Adipocyte (in vitro differentiated cells): ENCODE measurements at regions not wholly inside any gene's neighbourhood (a gene's known extent, or its start where the extent isn't known, plus 50 kb on each side); places are given as distances from the start of the nearest gene placed in this dataset.
A peak's percentile ranks its signal among the peaks of the same experiment; 100 is the strongest.
"Not testable (repeated sequence)": the region's sequence is repeated elsewhere in the genome, so short reads cannot be mapped to it uniquely, and the experiment has no call there.

ENCODE experiments used
- DNase-seq: peaks from one replicate; pipeline ENCODE4 v3.0.0-alpha.2; 2015; ENCODE audit warnings: low read depth
- H3K27me3 ChIP-seq: replicated peaks from 2 replicates; pipeline ENCODE4 v1.7.0; 2013; ENCODE audit warnings: mild to moderate bottlenecking, low read length, moderate library complexity; ENCODE audit not compliant: control insufficient read depth, insufficient read depth
- H3K36me3 ChIP-seq: 2 replicates; pipeline ENCODE4 v1.7.0; 2013; ENCODE audit warnings: low read length, mild to moderate bottlenecking, moderate library complexity; ENCODE audit not compliant: control insufficient read depth, insufficient read depth, severe bottlenecking
- H3K4me1 ChIP-seq: 2 replicates; pipeline ENCODE4 v1.7.0; 2013; ENCODE audit warnings: mild to moderate bottlenecking, low read length, moderate library complexity; ENCODE audit not compliant: control insufficient read depth, insufficient read depth
- H3K4me3 ChIP-seq: 2 replicates; pipeline ENCODE4 v1.7.0; 2013; ENCODE audit warnings: mild to moderate bottlenecking, low read length, moderate library complexity
- H3K9ac ChIP-seq: 2 replicates; pipeline ENCODE4 v1.7.0; 2013; ENCODE audit warnings: mild to moderate bottlenecking, low read length, moderate library complexity
- H3K9me3 ChIP-seq: 2 replicates; pipeline ENCODE4 v1.7.0; 2013; ENCODE audit warnings: mild to moderate bottlenecking, low read length, moderate library complexity; ENCODE audit not compliant: control insufficient read depth

DNA sequence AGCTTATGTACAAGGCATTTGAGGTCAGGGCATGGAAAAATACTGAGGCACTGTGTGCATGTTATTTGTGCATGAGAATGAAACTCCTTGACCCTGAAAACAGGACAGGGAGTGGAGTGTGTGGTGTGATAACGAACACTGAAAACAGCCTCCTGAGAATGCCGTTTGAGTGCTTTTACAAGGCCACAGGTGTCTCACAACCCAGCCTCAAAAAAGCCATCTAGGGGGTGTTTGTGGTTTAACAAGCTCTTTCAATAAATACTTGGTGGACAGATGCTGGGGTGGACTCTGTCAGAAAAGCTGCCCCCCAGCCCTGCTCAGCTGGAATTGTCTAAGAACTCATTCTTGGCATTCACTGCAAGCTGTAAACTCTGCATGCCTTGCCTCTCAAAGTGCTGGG is 94.0 kb upstream of the SLC25A48 start:
- peaks cover 14% of the 10 kb centered on the region for H3K9me3 ChIP-seq
- H3K9ac ChIP-seq = no peak overlapping the region
- H3K27me3 ChIP-seq = peaks cover 34% of the 10 kb centered on the region
- DNase-seq = no peak
- H3K4me1 ChIP-seq = peaks cover 10% of the 10 kb centered on the region
- H3K36me3 ChIP-seq = no peaks in the 10 kb centered on the region
- no peak overlapping the region for H3K4me3 ChIP-seq

DNA sequence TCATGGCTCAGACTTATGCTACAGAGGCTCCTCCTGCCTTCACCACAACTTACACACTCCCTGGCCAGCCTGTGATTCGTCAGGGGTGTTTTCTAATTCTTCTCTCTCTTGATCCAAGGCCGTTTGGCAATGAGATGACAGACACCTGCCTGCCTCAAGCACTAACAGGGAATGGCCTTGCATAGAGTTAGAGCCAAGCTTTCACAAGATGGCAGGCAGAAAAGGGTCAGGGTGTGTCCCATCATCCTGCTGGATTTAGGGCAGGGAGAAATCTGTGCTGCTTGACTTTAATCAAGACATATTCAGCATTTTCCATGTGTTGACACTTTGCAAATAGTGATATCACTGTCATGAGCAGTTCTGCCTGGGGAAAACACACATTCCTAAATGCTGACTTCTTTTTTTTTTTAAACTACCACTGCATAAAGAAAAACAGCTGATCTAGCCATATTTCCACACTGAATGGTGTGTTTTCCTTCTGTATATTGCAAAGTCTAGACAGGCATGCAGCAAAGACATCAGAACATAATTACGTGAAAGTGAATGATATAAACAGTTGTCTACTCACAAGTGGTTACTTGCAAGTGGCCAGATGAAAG is 95.0 kb upstream of the SLC25A48 start:
- no peak overlapping the region for H3K4me3 ChIP-seq
- DNase-seq = peak; percentile 21

DNA sequence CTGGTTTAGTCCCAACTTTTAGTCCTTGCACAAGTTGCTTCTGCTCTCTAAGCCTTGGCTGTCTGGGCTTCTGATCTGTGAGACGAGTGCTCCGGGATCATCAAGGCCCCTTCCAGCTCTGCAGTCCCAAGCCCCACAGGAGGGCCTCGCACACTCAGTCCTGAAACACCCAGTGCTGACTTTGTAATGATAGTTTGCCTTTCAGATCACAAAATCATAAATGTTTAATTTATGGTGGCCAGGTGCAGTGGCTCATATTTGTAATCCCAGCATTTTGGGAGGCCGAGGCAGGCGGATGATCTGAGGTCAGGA is 95.9 kb upstream of the SLC25A48 start:
- H3K36me3 ChIP-seq = no peaks in the 10 kb centered on the region
- H3K9me3 ChIP-seq = no peaks in the 10 kb centered on the region
- peaks cover 35% of the 10 kb centered on the region for H3K27me3 ChIP-seq
- no peak overlapping the region for H3K9ac ChIP-seq
- no peak for DNase-seq
- peaks cover 10% of the 10 kb centered on the region for H3K4me1 ChIP-seq
- no peak overlapping the region for H3K4me3 ChIP-seq

More for the DNA sequence above, 95.0 kb upstream of the SLC25A48 start:
- peaks cover 5% of the 10 kb centered on the region for H3K9me3 ChIP-seq
- H3K4me1 ChIP-seq = peaks cover 10% of the 10 kb centered on the region
- no peaks in the 10 kb centered on the region for H3K36me3 ChIP-seq
- peaks cover 35% of the 10 kb centered on the region for H3K27me3 ChIP-seq
- H3K9ac ChIP-seq = no peak overlapping the region

DNA sequence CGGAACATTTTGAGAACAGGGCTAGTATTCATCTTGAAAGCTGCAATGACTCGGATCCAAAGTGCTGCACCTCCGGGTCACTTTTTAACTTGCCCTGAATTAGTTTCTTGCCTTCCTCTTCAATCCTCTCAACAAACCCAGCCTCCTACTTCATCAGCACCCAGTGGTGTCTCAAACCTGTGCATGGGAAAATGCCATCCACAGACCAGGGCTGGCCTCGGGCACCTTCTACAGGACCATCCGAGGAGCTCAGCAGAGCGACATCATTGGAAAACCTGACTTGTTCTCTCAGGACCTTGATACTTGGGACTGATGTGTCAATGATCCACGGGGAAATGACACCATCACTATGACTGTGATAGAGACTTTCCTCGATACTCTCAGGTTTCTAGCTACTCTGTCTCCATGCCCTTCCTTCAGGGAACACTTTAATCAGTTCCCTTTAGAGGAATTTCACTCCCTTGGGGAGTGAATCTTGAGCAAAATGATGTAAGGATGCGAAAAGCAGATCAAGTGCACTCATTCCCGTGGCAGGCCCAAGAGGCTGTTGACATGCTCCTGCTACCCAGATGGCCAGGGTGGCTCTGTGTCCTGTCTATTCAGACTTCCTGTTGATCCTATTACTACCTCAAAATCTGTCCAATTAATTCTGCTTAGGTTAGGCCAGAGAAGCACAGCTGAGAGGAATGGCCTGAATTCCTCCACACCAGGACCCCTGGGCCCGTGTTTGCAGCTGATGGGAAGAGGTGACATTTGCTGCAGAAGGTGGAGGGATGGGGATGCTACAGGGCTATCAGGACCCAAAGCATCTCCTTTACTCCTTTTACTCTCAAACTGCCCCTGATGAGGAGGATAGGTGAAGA is 96.5 kb upstream of the SLC25A48 start:
- peaks cover 10% of the 10 kb centered on the region for H3K4me1 ChIP-seq
- no peak for DNase-seq
- no peaks in the 10 kb centered on the region for H3K36me3 ChIP-seq
- H3K9me3 ChIP-seq = no peaks in the 10 kb centered on the region
- H3K9ac ChIP-seq = no peak overlapping the region
- H3K27me3 ChIP-seq = peaks cover 35% of the 10 kb centered on the region
- no peak overlapping the region for H3K4me3 ChIP-seq

DNA sequence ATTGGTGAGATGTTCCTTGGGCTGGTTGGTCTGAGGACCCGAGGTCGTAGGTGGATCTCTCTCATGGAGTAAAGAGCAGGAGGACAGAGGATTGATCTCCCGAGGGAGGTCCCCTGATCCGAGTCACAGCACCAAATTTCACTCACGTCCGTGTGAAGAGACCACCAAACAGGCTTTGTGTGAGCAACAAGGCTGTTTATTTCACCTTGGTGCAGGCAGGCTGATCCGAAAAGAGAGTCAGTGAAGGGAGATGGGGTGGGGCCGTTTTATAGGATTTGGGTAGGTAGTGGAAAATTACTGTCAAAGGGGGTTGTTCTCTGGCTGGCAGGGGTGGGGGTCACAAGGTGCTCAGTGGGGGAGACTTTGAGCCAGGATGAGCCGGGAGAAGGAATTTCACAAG is 97.5 kb upstream of the SLC25A48 start:
- H3K36me3 ChIP-seq, H3K4me3 ChIP-seq, DNase-seq, H3K4me1 ChIP-seq, H3K9ac ChIP-seq, H3K9me3 ChIP-seq: not testable (repeated sequence)
- H3K27me3 ChIP-seq = peaks cover 35% of the 10 kb centered on the region

DNA sequence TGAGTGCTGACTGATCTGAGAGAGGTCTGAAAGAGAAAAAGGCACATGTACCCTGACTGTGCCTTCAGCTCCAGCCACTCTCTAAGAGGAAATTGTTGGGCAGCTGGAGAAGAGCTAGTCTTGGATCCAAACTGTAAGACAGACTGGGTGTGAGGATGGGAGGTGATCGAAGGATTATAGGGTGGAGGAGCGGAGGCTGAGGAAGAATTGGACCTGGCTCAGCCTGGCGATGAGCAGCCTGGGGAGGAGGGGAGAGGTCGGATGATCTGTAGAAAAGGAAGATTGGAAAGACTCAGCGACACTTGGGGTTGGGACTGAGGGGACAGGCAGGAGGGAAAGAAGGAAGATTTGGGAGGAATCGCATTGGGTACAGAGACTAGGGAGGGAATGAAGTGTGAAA is 98.6 kb upstream of the SLC25A48 start:
- no peaks in the 10 kb centered on the region for H3K36me3 ChIP-seq
- H3K27me3 ChIP-seq = peaks cover 28% of the 10 kb centered on the region
- peaks cover 10% of the 10 kb centered on the region for H3K4me1 ChIP-seq
- no peak overlapping the region for H3K9ac ChIP-seq
- no peak overlapping the region for H3K4me3 ChIP-seq
- no peaks in the 10 kb centered on the region for H3K9me3 ChIP-seq
- DNase-seq = no peak

DNA sequence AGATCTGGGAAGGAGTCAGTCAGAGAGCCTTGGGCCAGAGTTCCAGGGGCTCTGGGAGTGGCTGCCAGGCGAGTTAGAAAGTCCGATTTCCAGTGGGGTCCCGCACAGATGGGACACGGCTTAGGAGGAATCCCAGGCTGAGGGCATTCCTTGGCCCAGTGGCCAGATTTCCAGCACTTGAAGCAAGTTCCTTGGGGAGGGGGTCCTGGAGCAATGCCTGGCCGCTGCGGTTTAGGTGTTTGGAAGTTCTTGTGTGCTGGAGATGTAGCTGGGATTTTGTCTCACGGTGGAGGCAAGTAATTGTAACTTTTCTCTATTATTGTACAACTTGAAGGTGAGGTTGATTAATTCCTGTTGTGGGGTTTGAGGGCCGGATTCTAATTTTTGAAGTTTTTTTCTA is 99.5 kb upstream of the SLC25A48 start:
- not testable (repeated sequence) for H3K9me3 ChIP-seq, H3K4me3 ChIP-seq, DNase-seq

DNA sequence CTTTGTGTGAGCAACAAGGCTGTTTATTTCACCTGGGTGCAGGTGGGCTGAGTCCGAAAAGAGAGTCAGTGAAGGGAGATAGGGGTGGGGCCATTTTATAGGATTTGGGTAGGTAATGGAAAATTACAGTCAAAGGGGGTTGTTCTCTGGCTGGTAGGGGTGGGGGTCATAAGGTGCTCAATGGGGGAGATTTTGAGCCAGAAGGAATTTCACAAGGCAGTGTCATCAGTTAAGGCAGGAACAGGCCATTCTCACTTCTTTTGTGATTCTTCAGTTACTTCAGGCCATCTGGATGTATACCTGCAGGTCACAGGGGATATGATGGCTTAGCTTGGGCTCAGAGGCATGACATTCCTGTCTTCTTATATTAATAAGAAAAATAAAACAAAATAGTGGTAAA is 103.4 kb upstream of the SLC25A48 start:
- not testable (repeated sequence) for H3K4me3 ChIP-seq, DNase-seq, H3K27me3 ChIP-seq, H3K9ac ChIP-seq, H3K9me3 ChIP-seq, H3K36me3 ChIP-seq
- H3K4me1 ChIP-seq = peaks cover 12% of the 10 kb centered on the region

More for the DNA sequence above, 99.5 kb upstream of the SLC25A48 start:
- H3K36me3 ChIP-seq, H3K4me1 ChIP-seq, H3K9ac ChIP-seq: not testable (repeated sequence)
- H3K27me3 ChIP-seq = peaks cover 26% of the 10 kb centered on the region

DNA sequence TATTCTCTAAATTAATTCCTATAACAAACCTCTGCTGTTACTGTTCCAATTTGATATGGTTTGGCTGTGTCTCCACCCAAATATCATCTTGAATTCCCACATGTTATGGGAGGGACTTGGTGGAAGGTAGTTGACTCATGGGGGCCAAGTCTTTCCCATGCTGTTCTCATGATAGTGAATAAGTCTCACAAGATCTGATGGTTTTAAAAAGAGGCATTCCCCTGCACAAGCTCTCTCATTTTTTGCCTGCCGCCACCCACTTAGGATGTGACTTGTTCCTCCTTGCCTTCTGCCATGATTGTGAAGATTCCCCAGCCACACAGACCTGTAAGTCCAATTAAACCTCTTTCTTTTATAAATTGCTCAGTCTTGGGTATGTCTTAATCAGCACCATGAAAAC is 104.3 kb upstream of the SLC25A48 start:
- H3K9me3 ChIP-seq, H3K9ac ChIP-seq, DNase-seq, H3K4me3 ChIP-seq, H3K27me3 ChIP-seq, H3K36me3 ChIP-seq: not testable (repeated sequence)
- peaks cover 15% of the 10 kb centered on the region for H3K4me1 ChIP-seq

DNA sequence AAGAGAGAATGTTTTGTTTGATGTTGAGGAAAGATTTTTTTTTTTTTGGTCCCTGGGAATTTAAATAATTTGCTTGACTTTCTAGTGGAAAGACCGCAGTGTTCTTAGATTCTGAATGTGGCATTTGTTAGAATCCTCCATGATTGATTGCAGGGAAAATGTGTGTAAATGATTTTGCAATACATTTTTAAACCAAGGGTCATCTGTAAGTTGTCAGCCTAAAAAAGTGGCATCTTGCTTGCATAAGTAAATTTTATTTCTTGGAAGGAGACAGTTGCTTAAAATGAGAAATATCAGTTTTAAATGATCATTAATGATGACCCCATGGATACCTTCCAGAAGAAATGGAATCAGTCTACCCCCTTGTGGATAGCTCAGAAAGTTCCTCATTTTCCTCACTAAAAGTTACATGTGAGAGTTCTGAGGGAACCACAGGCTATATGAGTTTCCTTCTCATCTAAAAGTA is 105.1 kb upstream of the SLC25A48 start:
- no peaks in the 10 kb centered on the region for H3K36me3 ChIP-seq
- H3K27me3 ChIP-seq = no peaks in the 10 kb centered on the region
- no peaks in the 10 kb centered on the region for H3K9me3 ChIP-seq
- no peak overlapping the region for H3K4me3 ChIP-seq
- H3K9ac ChIP-seq = no peak overlapping the region
- peaks cover 23% of the 10 kb centered on the region for H3K4me1 ChIP-seq
- peak; percentile 24 for DNase-seq

DNA sequence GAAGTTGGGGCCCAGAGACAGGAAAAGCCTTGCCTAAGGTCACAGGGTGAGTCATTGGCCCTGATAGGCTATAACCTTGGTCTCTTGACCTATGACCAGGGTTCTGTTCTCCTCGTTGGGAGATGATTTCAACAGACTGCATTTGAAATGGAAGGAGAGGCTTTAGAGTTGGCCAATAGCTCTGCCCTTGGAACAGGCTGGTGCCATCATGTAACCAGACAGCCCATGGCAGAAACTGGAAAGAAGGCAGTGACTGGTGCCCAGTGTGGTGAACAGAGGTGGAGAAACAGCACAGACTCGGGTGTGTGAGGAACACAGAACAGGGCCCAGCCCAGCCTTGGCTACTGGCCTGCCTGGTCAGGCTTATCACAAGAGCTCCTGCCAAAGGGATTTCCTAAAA is 109.8 kb upstream of the SLC25A48 start:
- Histone ChIP-seq H3K36me3 (no peaks in the 10 kb centered on the region), H3K4me1 (peaks cover 30% of the 10 kb centered on the region), H3K9ac (peak overlapping the region; percentile 36), H3K4me3 (peak overlapping the region; percentile 19), H3K27me3 (no peaks in the 10 kb centered on the region), H3K9me3 (no peaks in the 10 kb centered on the region)
- no peak for DNase-seq
